ENCODE measurements at regions not wholly inside any gene's neighbourhood (a gene's known extent, or its start where the extent isn't known, plus 50 kb on each side); places are given as distances from the start of the nearest gene placed in this dataset.

- ChIA-PET POLR2A (no interaction called here), CTCF (interaction anchor here (1.3 kb wide), 1 partner anchor 70 kb away, joined by 3 read pairs; no protein-coding TSS in a partner anchor)
- H3K4me3 ChIP-seq (ENCODE audit: low read depth, low read length), result no peak overlapping the region
- no peak for TF ChIP-seq CTCF (IDR thresholded peaks at IDR 0.05; ENCODE audit: insufficient read depth, low read length, missing control alignments)
- no peak for DNase-seq (ENCODE audit: low read depth, low spot score)
Measured at GRCh38 chr7:92917230-92917629, 80.9 kb upstream of the CDK6 start.

GRCh38 chr7:92916770-92917224, 80.4 kb upstream of the CDK6 start:
- POLR2A ChIA-PET, result no interaction called here
- peak; percentile 42 for DNase-seq (ENCODE audit: low read depth, low spot score)
- H3K4me3 ChIP-seq (ENCODE audit: low read depth, low read length), result no peak overlapping the region
- no peak for TF ChIP-seq CTCF (IDR thresholded peaks at IDR 0.05; ENCODE audit: insufficient read depth, low read length, missing control alignments)
- CTCF ChIA-PET, result interaction anchor here (1.3 kb wide), 1 partner anchor 70 kb away, joined by 3 read pairs; no protein-coding TSS in a partner anchor

GRCh38 chr7:92915348-92915747, 79.0 kb upstream of the CDK6 start:
- no peak overlapping the region for H3K4me3 ChIP-seq (ENCODE audit: low read depth, low read length)
- ChIA-PET CTCF (interaction anchor here (1.0 kb wide), 1 partner anchor 72 kb away, joined by 3 read pairs; no protein-coding TSS in a partner anchor), POLR2A (interaction anchor here (1.3 kb wide), 1 partner anchor 10 kb away, joined by 4 read pairs; no protein-coding TSS in a partner anchor)
- DNase-seq (ENCODE audit: low read depth, low spot score), result no peak
- no peak for TF ChIP-seq CTCF (IDR thresholded peaks at IDR 0.05; ENCODE audit: insufficient read depth, low read length, missing control alignments)

- H3K4me3 ChIP-seq (ENCODE audit: low read depth, low read length), result no peak overlapping the region
- TF ChIP-seq CTCF (IDR thresholded peaks at IDR 0.05; ENCODE audit: insufficient read depth, low read length, missing control alignments), result no peak
- POLR2A ChIA-PET, result interaction anchor here (1.3 kb wide), 1 partner anchor 10 kb away, joined by 4 read pairs; no protein-coding TSS in a partner anchor
- no peak for DNase-seq (ENCODE audit: low read depth, low spot score)
- CTCF ChIA-PET, result interaction anchor here (1.0 kb wide), 1 partner anchor 73 kb away, joined by 3 read pairs; no protein-coding TSS in a partner anchor
Measured at GRCh38 chr7:92914645-92915044, 78.3 kb upstream of the CDK6 start.

- no peak for TF ChIP-seq CTCF (IDR thresholded peaks at IDR 0.05; ENCODE audit: insufficient read depth, low read length, missing control alignments)
- H3K4me3 ChIP-seq (ENCODE audit: low read depth, low read length), result no peak overlapping the region
- POLR2A ChIA-PET, result interaction anchor here (1.3 kb wide), 1 partner anchor 9 kb away, joined by 4 read pairs; no protein-coding TSS in a partner anchor
- CTCF ChIA-PET, result no interaction called here
- no peak for DNase-seq (ENCODE audit: low read depth, low spot score)
Measured at GRCh38 chr7:92913849-92914248, 77.5 kb upstream of the CDK6 start.

GRCh38 chr7:92910976-92911375, 74.6 kb upstream of the CDK6 start:
- POLR2A ChIA-PET, result no interaction called here
- no peak for TF ChIP-seq CTCF (IDR thresholded peaks at IDR 0.05; ENCODE audit: insufficient read depth, low read length, missing control alignments)
- H3K4me3 ChIP-seq (ENCODE audit: low read depth, low read length), result no peak overlapping the region
- CTCF ChIA-PET, result no interaction called here
- DNase-seq (ENCODE audit: low read depth, low spot score), result no peak
